Eye (tissue), 1 donor: ENCODE measurements at regions not wholly inside any gene's neighbourhood (a gene's known extent, or its start where the extent isn't known, plus 50 kb on each side); places are given as distances from the start of the nearest gene placed in this dataset.

ENCODE experiments used
- DNase-seq: peaks from one replicate; pipeline ENCODE4 v3.0.0-alpha.2; 2015

GRCh38 chr5:12477554-12477953 is 573.3 kb upstream of the CTNND2 start:
- no peak for DNase-seq

- DNase-seq = no peak
Observed at GRCh38 chr5:12467799-12468198, 563.6 kb upstream of the CTNND2 start.

GRCh38 chr5:12460493-12461261 is 556.4 kb upstream of the CTNND2 start:
- peak; percentile 0 for DNase-seq

GRCh38 chr5:12459326-12459725 is 555.1 kb upstream of the CTNND2 start:
- no peak for DNase-seq

- no peak for DNase-seq
Observed at GRCh38 chr5:12419075-12419474, 514.8 kb upstream of the CTNND2 start.

- no peak for DNase-seq
Observed at GRCh38 chr5:12413585-12413984, 509.3 kb upstream of the CTNND2 start.

- DNase-seq = no peak
Observed at GRCh38 chr5:12413075-12413474, 508.8 kb upstream of the CTNND2 start.

GRCh38 chr5:12399868-12400267 is 495.6 kb upstream of the CTNND2 start:
- DNase-seq = no peak

GRCh38 chr5:12392246-12392645 is 488.0 kb upstream of the CTNND2 start:
- DNase-seq = no peak

GRCh38 chr5:12385095-12385494 is 480.8 kb upstream of the CTNND2 start:
- DNase-seq = no peak

GRCh38 chr5:12384005-12384404 is 479.8 kb upstream of the CTNND2 start:
- no peak for DNase-seq

- DNase-seq = no peak
Observed at GRCh38 chr5:12367973-12368372, 463.7 kb upstream of the CTNND2 start.

GRCh38 chr5:12360218-12360617 is 456.0 kb upstream of the CTNND2 start:
- no peak for DNase-seq

GRCh38 chr5:12358371-12359090 is 454.3 kb upstream of the CTNND2 start:
- no peak for DNase-seq

- DNase-seq = peak; percentile 1
Observed at GRCh38 chr5:12357626-12358025, 453.4 kb upstream of the CTNND2 start.

- DNase-seq = peak; percentile 24
Observed at GRCh38 chr5:12354686-12355085, 450.4 kb upstream of the CTNND2 start.

GRCh38 chr5:12343558-12343957 is 439.3 kb upstream of the CTNND2 start:
- no peak for DNase-seq

GRCh38 chr5:12335938-12336337 is 431.7 kb upstream of the CTNND2 start:
- DNase-seq = no peak

- no peak for DNase-seq
Observed at GRCh38 chr5:12332480-12332879, 428.2 kb upstream of the CTNND2 start.

- no peak for DNase-seq
Observed at GRCh38 chr5:12330993-12331588, 426.8 kb upstream of the CTNND2 start.

GRCh38 chr5:12330381-12330780 is 426.1 kb upstream of the CTNND2 start:
- DNase-seq = no peak

GRCh38 chr5:12323637-12324229 is 419.5 kb upstream of the CTNND2 start:
- no peak for DNase-seq

GRCh38 chr5:12322042-12322441 is 417.8 kb upstream of the CTNND2 start:
- DNase-seq = no peak

GRCh38 chr5:12320331-12320730 is 416.1 kb upstream of the CTNND2 start:
- no peak for DNase-seq
